HG03139 (cell line): ENCODE measurements at regions not wholly inside any gene's neighbourhood (a gene's known extent, or its start where the extent isn't known, plus 50 kb on each side); places are given as distances from the start of the nearest gene placed in this dataset.

ENCODE experiments used
- ATAC-seq: cut with Tn5 transposase; IDR thresholded peaks from one replicate; pipeline ENCODE4 v1.9.1; 2021; ENCODE audit not compliant: unreplicated experiment

DNA sequence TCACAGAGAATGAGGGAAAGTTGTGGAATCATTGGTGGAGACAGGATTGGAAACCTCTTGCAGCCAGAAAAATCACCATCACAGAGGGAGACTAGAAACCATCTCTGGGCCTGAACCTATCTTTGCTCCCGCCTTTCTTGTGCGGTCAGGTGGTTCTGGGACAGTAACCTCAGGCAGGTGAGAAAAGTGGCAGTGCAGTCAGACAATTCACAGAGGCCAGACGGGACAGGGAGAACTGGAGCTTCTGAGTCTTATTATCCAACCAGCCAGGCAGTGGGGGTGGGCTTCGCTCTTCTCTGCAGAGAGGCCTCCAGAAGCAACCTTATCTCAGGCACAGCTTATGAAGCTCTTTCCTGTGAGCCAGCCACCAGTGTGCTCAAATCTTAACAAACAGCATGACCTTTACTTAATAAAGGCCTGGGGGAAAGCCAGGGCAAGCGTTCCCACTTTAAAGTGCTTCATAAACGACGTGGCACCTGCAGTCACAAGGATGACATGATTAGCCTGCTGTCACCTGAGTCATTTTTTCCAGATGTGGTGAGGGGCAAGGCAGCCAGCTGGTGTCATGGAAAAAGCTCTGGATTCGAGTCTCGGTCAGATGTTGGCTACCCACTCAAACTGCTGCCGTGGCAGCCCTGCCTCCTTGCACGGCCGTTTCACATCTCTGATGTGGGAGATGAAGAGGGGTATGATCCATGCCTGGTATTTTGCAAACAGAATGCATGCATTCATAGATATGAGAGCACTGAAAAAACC is 109.7 kb downstream of the B3GNT2 start:
- no peak for ATAC-seq

DNA sequence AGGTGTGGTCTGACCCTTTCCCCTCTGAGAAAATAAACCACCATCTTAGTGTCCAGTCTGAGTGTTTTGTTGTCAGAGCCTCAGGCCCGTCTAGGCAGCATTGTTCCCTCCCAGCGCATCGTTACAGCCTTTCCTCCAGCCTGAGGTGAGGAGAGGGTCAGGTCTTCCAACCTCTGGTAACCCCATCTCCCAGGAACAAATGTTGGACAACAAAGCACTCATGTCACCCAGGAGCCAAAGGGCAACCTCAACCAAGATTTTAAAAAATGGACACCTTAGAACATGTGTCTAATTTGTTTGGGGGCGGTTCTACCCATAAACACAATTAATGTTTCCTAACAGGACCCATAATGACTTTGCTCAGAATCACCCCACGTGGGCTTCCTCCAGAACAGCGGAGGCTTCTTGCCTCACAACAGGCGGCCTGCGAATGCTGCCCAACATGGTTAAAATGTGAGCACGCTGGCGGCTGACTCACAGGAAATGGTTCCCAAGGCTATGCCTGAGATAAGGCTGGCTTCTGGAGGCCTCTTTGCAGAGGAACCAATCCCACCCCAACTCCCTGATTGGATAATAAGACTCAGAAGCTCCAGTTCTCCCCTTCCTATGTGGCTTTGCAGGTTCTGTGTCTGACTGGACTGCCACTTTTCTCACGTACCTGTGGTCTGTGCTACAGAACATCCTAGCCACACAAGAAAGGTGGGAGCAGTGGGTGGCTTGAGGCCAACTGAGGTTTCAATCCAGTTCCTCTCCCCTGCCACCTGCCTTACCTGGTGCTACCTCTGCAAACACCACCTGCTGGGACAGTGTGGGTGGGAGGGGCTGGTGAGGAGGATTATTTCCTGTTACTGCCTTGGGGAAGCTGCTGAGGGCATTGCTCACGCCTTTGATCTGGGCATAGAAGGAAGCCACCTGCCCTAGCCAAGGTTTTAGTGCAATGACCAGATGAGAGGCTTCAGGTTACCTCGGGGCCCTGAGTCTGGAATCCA is 108.8 kb downstream of the B3GNT2 start:
- ATAC-seq = no peak

DNA sequence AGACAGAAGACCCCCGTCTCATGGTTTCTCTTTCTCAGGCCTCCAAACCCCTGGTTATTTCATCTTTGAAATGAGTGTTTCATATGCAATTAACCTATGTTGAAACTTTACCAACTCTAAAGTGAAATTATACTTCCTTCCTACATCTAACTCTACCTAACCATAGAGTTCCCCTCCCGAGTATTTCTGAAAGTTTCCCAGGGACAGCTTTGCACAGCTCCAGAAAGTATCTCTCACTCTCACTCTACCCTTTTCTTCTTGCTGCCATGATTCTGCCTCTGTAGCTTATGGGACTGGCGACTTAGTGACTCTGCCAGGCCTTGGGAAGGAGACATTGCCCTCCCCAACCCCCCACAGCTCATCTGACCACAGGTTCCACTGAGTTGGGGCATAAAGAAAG is 107.9 kb downstream of the B3GNT2 start:
- ATAC-seq = no peak

DNA sequence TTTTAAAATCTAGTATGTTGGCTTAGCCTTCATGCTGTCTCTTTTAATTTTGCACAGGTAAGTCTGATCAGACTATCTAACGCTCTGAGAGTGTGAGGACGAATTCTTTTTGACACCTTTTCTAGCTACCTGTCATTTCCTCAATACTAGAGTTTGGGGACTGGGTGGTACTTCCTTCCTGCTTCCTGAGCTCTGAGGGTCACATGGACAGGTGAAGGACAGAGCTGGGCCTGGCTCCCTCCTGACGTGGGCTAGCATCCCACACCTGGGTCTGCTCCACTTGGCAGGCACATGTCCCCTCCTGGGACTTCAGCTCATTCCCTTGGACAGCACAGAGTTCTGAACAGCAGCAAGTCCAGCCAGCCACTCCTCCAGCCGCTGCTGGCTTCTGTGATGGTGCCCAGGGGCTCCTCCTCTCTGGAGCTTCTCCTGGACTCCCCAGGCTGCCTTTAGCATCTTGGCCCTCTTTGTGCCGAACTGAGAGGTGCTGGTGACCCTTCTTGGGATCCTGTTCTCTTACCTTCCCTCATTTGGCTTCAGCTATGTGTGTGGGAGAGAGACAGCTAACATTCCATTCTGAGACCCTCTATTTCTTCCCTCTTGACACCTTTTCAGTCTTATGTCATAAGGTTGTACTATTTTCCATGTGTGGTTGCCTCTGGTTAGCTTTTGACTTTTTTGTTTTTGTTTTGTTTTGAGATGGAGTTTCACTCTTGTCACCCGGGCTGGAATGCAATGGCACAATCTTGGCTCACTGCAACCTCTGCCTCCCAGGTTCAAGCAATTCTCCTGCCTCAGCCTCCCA is 106.9 kb downstream of the B3GNT2 start:
- no peak for ATAC-seq

DNA sequence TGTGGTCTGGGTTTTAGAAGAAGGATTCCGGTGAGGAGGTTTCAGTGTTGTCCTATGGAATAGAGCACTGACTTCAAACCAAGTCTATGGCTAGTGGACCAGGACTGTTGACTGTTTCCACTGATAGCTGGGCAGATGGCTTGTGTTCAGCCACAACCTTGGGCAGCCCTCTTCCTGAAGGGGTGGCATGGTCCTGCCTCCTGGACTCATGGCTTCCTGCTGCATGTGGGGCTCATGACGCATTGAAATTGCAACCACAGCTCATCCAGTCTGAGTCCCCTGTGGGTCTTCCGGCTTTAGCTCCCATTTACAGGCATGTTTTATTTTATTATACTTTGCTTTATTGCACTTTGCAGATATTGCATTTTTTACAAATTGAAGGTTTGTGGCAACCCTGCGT is 105.0 kb downstream of the B3GNT2 start:
- no peak for ATAC-seq

DNA sequence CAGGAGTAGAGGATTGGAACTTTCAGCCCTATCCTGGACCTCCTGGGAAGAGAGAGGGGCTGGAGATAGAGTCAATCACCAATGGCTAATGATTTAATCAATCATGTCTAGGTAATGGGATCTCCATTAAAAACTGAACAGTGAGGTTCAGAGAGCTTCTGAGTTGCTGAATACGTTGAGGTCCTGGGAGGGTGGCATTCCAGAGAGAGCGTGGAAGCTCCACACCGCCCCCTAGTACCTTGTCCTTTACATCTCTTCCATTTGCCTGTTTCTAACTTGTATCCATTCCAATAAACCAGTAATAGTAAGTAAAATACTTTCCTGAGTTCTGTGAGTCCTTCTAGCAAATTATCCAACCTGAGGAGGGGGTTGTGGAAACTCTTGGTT is 101.7 kb downstream of the B3GNT2 start:
- ATAC-seq = no peak

DNA sequence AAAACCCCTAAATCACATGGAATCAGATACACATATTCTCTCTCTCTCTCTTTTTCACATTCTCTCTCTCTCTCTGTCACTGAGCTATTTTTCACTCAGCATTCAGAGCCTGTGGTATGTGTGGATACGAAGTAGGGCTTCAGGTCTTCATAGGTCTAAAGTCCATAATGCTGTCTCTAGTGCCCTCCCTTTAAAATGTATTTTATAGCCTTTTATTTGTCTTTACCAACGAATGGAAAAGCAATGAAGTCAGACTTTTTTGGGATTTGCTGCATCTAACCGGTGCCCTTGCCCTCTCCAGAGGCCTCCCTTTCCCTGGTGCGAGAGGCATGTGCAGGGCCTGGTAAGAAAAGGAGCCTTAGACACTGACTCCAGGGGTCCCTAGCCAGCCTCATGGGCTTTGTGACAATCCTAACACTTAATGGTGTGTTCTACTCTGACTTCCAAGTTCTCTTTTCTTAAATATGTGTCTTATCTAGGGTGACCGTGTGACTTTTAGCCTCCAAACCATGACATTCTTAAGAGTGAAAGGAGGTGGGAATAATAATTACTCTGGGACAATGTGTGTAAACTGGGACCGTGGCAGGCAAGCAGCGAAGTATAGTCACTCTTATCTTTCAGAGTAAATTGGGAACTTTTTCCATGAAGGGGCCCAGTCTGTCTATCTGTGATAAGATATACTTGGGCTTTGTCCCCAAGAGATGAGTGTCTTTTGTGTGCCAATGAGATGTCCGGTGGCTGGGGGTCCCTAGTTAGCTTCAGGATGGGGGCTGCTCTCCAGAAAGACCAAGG is 101.1 kb downstream of the B3GNT2 start:
- no peak for ATAC-seq

DNA sequence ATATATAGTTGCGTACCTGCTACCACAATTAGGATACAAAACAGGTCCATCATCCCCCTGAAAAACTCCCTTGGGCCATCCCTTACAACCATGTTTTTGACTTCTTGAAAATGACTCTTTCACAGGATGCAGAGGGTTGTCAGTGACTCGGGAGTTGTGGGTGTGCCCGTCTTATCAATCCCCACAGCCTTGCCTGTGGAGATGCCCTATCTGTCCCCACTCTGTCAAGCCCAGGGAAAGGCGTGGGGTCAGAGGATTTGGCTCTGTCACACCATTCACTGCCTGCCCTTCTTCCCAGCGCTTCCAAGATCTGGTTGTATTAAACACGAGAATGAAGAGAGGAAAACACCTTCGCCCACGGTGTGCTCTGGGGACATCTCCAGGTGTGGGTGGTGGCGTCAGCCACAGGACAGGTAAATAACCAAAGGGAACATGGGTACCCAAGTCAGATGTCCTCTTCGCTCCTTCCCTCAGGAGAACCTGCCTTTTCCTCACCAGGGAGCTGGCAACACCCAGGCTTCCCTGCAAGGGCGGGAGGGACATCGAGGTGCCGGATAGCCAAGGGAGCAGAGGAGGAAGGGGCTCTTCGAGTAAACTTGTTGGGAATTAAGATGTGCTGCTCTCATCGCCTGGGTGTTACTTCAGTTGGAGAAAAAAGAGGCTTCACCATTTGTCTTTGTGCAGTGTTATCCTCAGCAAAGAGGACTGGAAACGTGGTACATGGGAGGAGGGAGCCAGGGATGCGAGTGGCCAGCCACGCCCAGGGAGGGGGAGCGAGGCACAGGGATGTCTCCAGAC is 100.3 kb downstream of the B3GNT2 start:
- no peak for ATAC-seq

DNA sequence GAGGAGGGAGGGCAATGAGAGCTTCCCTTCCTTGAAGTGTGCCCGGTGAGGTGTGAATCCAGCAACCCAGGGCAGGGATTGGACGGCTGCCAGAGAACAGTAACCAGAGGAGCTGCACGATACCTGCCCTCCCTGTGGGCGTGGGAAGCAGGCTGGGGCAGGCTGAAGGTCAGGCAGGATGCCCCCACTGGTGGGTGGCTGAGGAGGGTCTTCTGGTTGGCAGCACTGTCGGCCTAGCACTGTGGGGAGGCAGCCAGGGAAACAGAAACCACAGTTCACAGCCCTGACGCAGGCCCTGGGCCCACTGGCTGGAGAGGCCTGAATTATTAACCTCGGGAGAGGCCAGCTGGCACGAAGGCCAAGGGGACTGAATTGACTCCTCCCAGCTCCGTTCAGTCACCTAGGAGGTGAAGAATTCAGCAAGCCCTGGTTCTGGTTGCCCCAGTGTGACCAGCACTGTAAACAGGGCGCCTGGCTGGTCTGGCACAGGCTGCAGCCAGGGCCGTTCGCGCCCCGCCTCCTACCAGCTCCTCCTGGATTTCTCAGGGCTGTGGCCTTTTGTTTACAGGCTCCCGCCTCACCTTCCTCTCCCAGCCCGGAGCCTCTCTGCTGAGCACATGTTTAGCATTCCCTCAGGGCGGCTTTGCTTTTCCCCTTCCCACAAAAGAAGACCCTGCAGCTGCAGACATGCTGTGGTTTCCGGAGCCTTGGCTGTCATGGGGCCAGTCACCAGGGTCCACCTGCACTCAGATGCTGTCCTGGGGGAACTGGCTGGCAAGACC is 97.8 kb downstream of the B3GNT2 start:
- ATAC-seq = no peak

DNA sequence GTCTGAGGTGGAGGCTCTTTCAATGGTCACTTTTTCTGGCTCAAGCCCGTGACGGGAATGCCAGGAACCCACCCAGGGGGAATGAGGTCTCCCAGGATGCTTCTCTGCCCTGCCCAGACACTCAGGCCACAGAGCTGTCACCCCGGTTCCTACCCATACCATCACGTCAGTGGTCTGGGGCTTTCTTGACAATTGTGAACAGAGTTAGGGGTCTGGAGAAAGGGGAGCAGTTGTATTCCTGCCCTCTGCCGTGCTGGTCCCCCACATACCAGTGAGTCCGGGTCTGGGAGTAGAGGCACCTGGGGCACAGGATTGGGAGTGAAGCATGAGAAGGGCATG is 97.2 kb downstream of the B3GNT2 start:
- no peak for ATAC-seq

DNA sequence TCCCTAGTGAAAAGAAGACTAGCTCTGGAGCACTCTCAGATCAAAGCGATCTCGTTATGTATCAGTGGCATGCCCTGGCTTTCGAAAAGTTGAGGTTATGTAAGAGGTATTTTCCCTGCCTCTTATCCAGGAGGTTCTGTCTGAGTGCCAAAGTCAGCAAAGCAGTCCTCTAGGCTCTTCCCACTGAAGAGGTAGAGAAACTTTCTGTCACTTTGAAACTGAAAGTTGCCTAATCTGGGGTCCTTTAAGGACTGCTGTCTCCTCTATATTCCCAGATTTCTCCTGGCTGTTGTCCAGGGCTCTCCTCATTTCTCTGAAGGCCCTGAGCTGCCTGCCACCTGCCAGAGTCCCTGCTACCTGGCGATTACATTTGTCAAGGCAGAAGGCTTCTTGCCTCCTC is 96.3 kb downstream of the B3GNT2 start:
- ATAC-seq = no peak

DNA sequence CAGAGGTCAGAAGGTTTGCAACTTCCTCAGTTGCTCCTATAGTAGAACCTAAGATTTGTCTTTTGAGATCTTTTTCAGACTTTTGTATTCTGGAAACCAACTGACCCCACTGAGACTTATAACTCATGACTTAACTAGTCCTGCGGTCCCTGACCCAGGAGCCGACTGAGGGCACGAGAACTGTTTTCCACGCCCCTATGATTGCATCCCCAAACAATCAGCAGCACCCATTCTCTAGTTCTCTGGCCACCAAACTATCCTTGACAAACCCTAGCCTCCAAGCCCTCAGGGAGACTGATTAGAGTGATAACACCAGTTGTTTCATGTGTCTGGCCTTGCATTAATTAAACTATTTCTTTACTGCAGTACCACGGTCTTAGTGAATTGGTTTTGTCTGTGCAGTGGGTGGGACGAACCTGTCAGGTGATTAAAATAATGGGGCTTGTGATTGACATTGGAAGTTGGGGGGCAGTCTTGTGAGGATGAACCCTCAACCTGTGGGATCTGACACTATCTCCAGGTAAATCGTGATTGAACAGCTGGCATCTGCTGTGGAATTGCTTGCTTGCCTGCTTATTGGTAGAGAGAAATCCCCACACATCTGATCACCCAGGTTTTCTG is 95.7 kb downstream of the B3GNT2 start:
- no peak for ATAC-seq

DNA sequence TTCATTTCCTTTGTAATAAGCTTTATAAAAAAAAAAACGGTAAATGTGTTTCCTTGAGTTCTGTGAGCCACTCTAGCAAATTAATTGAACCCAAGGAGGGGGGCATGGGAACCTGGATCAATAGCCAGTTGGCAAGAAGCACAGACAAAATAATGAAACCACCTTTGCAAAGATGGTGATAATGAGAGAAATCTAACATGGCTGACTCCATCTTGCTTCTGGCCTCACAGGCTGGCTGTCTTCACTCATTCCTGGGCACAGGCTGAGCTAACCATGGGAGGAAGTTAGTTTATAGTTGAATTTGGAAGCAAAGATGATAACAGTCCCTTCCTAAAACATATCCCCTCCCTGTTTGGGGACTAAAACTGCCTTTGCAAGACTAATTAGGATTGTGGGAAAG is 95.1 kb downstream of the B3GNT2 start:
- ATAC-seq = no peak

DNA sequence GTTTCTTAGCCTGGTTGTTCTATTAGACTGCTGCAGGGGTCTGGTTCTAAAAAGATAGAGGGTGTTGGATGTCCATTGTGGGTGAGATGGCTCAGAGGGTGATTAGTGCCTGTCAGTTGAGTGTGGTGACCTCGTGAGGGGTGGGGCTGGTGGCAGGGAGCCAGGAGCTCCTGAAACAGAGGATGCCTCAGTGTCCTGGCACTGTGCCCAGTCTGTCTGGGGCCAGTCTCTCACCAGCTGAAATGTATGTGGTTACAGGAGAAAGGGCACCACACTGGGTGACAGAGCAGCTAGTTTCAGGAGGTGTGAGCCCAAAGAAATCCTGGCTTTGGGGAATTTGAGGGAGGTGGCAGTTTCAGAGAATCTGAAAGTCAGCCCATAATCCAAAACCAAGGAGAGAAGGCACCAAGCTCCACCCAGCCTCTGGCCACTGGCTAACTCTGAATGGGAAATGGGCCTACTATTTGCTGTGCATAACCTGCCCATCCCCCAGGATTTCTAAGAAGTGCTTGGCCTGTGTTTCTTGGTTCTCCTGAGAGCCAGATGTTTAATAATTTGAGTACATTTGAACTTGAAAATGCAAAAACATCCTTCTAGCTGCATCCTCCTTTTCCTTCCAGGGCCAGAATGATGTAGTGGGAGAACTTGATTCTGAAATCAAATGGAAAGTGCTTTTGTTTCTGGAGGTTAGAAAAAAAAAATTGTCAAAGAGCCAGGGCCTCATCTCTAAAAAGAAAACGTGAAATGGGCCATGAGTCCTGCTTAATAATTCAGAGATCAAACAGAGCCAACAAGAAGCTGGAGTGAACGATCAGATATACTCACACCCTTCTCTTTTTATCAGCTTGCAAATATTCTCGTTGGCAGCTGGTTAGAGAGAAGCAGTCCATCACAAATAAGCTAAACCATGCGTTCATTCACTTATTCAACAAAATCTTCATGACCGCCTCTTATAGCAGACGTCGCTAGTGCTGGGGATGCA is 92.3 kb downstream of the B3GNT2 start:
- ATAC-seq = no peak

DNA sequence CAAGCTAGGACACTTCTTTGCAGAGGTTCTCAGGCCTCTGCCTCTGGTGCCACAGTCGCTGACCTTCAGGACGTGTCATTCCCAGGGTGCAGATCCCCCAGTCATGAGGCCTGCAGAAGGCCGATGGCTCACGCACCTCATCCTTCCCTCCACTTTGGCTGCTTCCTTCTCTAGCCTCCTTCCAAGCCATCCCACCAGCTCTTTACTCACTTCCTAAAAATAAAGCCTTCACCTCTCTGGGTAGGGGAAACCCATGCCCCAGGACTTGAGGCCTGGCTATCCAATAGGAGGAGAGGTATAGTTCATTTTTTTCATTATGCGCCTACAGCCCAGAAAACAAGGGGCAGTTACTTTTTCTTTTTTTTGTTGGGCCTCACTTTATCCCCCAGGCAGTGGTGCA is 91.4 kb downstream of the B3GNT2 start:
- no peak for ATAC-seq

DNA sequence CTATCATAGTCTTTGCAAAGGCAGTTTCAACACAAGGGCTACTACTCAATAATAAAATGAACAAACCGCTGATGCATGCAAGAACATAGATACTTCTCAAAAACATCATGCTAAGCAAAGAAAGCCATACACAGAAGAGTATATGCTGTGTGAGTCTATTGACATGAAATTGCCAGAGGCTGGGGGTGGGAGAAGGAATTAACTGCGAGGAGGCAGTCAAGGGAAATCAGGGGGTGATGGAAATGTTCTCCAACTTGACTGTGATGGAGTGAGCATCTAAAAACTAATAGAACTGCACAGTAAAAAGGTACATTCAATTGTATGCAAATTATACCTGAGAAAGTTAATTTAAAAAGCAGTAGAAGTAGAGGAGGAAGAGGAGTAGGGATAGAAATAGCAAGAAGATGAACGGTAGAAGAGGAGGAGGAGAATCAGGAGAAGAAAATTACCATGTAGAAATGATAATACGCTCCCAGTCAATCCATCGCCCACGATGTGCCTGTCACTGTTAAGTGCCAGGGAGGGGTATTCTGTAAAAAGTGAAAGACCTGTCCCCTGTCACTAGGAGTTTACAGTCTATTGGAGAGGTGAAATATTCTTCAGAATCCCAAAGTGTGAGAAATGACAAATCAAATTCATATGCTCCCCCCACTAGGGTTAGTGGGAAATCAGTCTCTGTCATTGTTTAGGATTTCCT is 90.3 kb downstream of the B3GNT2 start:
- ATAC-seq = no peak

DNA sequence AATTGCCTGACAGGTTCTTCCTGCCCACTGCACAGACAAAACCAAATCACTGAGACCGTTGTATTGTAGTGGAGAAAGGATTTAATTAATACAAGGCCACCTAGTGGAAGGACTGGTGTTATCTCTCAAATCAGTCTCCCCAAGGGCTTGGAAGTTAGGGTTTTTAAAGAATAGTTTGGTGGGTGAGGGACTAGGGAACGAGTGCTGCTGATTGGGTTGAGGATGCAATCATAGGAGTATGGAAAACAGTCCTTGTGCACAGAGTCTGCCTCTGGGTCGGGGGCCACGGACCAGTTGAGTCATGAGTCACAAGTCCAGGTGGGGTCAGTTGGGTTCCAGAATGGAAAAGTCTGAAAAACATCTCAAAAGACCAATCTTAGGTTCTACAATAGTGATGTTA is 89.1 kb downstream of the B3GNT2 start:
- no peak for ATAC-seq
